ENCODE measurements at regions not wholly inside any gene's neighbourhood (a gene's known extent, or its start where the extent isn't known, plus 50 kb on each side); places are given as distances from the start of the nearest gene placed in this dataset.

- TF ChIP-seq, protein P1, sequence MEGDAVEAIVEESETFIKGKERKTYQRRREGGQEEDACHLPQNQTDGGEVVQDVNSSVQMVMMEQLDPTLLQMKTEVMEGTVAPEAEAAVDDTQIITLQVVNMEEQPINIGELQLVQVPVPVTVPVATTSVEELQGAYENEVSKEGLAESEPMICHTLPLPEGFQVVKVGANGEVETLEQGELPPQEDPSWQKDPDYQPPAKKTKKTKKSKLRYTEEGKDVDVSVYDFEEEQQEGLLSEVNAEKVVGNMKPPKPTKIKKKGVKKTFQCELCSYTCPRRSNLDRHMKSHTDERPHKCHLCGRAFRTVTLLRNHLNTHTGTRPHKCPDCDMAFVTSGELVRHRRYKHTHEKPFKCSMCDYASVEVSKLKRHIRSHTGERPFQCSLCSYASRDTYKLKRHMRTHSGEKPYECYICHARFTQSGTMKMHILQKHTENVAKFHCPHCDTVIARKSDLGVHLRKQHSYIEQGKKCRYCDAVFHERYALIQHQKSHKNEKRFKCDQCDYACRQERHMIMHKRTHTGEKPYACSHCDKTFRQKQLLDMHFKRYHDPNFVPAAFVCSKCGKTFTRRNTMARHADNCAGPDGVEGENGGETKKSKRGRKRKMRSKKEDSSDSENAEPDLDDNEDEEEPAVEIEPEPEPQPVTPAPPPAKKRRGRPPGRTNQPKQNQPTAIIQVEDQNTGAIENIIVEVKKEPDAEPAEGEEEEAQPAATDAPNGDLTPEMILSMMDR (IDR thresholded peaks at IDR 0.05) = no peak
- TF ChIP-seq POLR2A (IDR thresholded peaks at IDR 0.05) = no peak
- TF ChIP-seq EP300 (IDR thresholded peaks at IDR 0.05) = no peak
- TF ChIP-seq POLR2AphosphoS5 (IDR thresholded peaks at IDR 0.05) = no peak
Observed at GRCh38 chr4:140267576-140267975, 105.9 kb upstream of the SCOC start.
